ENCODE measurements at regions not wholly inside any gene's neighbourhood (a gene's known extent, or its start where the extent isn't known, plus 50 kb on each side); places are given as distances from the start of the nearest gene placed in this dataset.

DNA sequence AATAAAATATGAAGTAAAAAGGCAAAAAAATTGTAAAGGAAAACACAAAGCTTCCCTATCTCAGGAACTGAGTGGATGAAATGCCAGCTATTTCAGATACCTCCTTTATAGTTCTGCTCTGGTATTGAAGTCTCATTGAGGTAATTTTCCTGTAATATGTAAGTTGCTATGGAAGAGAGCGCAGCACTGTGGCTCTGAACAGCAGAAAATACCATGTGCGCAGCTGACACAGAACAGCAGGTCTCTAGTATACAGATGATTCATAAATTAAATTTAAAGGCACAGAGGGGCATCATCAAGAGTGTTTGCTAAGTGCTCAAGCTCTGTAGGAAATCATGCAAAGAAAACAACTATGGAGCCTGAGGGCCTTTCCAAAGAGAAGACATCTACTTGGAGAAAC is 315.3 kb upstream of the CDH7 start:
- peaks cover 13% of the 10 kb centered on the region for H3K9me3 Mint-ChIP-seq
- TF ChIP-seq, protein P1, sequence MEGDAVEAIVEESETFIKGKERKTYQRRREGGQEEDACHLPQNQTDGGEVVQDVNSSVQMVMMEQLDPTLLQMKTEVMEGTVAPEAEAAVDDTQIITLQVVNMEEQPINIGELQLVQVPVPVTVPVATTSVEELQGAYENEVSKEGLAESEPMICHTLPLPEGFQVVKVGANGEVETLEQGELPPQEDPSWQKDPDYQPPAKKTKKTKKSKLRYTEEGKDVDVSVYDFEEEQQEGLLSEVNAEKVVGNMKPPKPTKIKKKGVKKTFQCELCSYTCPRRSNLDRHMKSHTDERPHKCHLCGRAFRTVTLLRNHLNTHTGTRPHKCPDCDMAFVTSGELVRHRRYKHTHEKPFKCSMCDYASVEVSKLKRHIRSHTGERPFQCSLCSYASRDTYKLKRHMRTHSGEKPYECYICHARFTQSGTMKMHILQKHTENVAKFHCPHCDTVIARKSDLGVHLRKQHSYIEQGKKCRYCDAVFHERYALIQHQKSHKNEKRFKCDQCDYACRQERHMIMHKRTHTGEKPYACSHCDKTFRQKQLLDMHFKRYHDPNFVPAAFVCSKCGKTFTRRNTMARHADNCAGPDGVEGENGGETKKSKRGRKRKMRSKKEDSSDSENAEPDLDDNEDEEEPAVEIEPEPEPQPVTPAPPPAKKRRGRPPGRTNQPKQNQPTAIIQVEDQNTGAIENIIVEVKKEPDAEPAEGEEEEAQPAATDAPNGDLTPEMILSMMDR (IDR thresholded peaks at IDR 0.05), result no peak
- no peaks in the 10 kb centered on the region for H3K4me1 Mint-ChIP-seq (ENCODE audit: low read depth)
- no peaks in the 10 kb centered on the region for H3K36me3 Mint-ChIP-seq (ENCODE audit: low read depth)
- H3K4me3 Mint-ChIP-seq, result no peak overlapping the region
- DNase-seq, result no peak
- H3K27ac Mint-ChIP-seq, result no peak overlapping the region
- no peaks in the 10 kb centered on the region for H3K27me3 Mint-ChIP-seq (ENCODE audit: insufficient read depth)

DNA sequence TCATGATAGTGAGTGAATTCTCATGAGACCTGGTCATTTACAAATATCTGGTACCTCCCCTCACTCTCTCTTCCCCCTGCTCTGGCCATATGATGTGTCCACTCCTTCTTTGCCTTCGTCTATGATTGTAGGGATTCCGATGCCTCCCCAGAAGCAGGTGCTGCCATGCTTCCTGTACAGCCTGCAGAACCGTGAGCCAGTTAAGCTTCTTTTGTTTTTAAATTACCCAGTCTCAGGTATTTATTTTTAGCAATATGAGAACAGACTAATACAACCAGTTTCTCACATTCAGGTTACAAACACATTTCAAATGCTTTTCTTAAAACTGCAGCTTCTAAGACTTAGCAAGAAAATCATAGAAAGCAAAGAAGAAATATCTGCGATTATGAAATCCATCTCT is 321.2 kb upstream of the CDH7 start:
- Mint-ChIP-seq H3K9me3 (peaks cover 30% of the 10 kb centered on the region), H3K4me3 (no peak overlapping the region), H3K27me3 (ENCODE audit: insufficient read depth) (no peaks in the 10 kb centered on the region), H3K36me3 (ENCODE audit: low read depth) (no peaks in the 10 kb centered on the region), H3K4me1 (ENCODE audit: low read depth) (no peaks in the 10 kb centered on the region), H3K27ac (no peak overlapping the region)
- no peak for DNase-seq
- TF ChIP-seq, protein P1 (IDR thresholded peaks at IDR 0.05), result no peak

DNA sequence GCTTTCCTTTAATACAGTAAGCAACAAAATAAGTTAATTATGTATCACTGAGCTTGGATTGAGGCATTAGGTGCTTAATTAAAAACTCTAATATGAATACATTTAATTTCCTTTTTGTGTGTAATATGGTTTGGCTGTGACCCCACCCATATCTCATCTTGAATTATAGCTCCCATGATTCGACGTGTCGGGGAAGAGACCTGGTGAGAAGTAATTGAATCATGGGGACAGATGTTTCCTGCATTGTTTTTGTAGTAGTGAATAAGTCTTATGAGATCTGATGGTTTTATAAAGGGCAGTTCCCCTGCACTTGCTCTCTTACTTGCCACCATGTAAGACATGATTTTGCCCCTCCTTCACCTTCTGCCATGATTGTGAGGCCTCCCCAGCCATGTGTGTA is 325.4 kb upstream of the CDH7 start:
- no peaks in the 10 kb centered on the region for H3K4me1 Mint-ChIP-seq (ENCODE audit: low read depth)

DNA sequence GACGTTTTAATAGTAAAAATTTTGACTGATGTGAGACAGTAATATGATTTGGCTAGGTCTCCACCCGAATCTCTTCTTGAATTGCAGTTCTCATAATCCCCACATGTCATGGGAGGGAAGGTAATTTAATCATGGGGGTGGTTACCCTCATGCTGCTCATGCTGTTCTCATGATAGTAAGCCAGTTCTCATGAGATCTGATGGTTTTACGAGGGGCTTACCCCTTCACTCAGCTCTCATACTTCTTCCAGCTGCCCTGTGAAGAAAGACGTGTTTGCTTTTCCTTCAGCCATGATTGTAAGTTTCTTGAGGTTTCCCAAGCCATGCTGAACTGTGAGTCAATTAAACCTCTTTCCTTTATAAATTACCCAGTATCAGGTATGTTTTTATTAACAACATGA is 327.0 kb upstream of the CDH7 start:
- TF ChIP-seq, protein P1 (IDR thresholded peaks at IDR 0.05), result no peak
- no peak for DNase-seq
- no peaks in the 10 kb centered on the region for H3K4me1 Mint-ChIP-seq (ENCODE audit: low read depth)

More for the DNA sequence above, 325.4 kb upstream of the CDH7 start:
- no peaks in the 10 kb centered on the region for H3K36me3 Mint-ChIP-seq (ENCODE audit: low read depth)
- no peak overlapping the region for H3K27ac Mint-ChIP-seq
- no peak for DNase-seq
- no peak overlapping the region for H3K4me3 Mint-ChIP-seq
- H3K9me3 Mint-ChIP-seq, result peaks cover 51% of the 10 kb centered on the region
- no peaks in the 10 kb centered on the region for H3K27me3 Mint-ChIP-seq (ENCODE audit: insufficient read depth)
- TF ChIP-seq, protein P1 (IDR thresholded peaks at IDR 0.05), result no peak

DNA sequence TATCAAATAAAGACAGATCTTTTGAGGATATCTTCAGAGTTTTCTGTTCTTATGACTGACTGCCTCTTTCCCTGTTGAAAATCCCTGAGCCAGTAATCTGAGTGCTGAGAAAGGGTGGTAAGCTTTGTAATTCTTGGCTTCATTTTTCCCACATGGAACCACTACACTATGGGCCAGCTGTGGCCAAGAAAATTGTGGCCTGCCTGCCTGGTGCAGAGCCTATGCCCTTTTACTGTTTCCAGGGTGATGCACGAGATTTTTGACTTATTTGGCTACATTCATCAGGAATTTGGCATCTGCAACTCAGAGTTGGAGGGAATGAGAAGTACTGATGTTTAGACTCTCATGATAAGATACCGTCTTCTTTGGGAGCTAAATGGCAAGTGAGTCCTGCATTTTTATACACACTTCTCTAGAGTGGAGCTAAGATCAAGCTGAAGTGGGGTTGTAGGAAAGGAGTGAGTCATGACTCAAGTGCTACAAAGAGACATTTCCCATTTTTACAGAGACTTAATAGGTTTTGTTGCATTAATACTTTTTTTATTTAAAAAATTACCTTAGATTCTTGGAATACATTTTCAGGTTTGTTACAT is 328.2 kb upstream of the CDH7 start:
- Mint-ChIP-seq H3K36me3 (ENCODE audit: low read depth) (no peaks in the 10 kb centered on the region), H3K9me3 (peaks cover 38% of the 10 kb centered on the region), H3K4me3 (no peak overlapping the region), H3K4me1 (ENCODE audit: low read depth) (no peaks in the 10 kb centered on the region), H3K27me3 (ENCODE audit: insufficient read depth) (no peaks in the 10 kb centered on the region), H3K27ac (no peak overlapping the region)
- TF ChIP-seq, protein P1 (IDR thresholded peaks at IDR 0.05), result no peak
- no peak for DNase-seq

More for the DNA sequence above, 327.0 kb upstream of the CDH7 start:
- no peaks in the 10 kb centered on the region for H3K36me3 Mint-ChIP-seq (ENCODE audit: low read depth)
- peaks cover 44% of the 10 kb centered on the region for H3K9me3 Mint-ChIP-seq
- H3K4me3 Mint-ChIP-seq, result no peak overlapping the region
- H3K27ac Mint-ChIP-seq, result no peak overlapping the region
- H3K27me3 Mint-ChIP-seq (ENCODE audit: insufficient read depth), result no peaks in the 10 kb centered on the region

DNA sequence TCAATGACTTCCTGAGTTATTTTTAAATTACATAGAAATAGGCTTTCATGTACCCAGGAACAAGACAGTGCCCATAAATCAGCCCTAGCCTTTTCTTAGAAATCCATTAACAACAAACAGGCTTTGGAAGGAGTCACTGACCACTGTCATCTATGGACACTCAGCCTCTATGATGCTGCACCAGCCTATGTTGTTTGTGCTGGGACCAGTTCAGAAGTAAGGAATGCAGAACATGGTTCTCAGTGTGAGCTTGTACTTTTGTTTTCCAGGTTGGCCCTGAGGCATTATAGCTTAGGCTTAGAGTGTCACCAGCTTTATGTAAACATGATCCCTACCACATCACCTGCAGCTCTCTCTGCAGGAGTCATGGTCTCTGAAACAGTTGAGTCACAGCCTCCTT is 335.7 kb upstream of the CDH7 start:
- TF ChIP-seq, protein P1 (IDR thresholded peaks at IDR 0.05), result no peak
- Mint-ChIP-seq H3K4me3 (no peak overlapping the region), H3K27ac (no peak overlapping the region), H3K9me3 (peaks cover 11% of the 10 kb centered on the region), H3K4me1 (ENCODE audit: low read depth) (no peaks in the 10 kb centered on the region), H3K27me3 (ENCODE audit: insufficient read depth) (no peaks in the 10 kb centered on the region), H3K36me3 (ENCODE audit: low read depth) (no peaks in the 10 kb centered on the region)
- no peak for DNase-seq
